ENCODE measurements at regions not wholly inside any gene's neighbourhood (a gene's known extent, or its start where the extent isn't known, plus 50 kb on each side); places are given as distances from the start of the nearest gene placed in this dataset.
"Not testable (repeated sequence)": the region's sequence is repeated elsewhere in the genome, so short reads cannot be mapped to it uniquely, and the experiment has no call there.

GRCh38 chr5:158439204-158439603 lies 580.3 kb upstream of the CLINT1 start:
- not testable (repeated sequence) for TF ChIP-seq CTCF, POLR2A (IDR thresholded peaks at IDR 0.05)
